Fibroblast of skin of back (primary cell): ENCODE measurements at regions not wholly inside any gene's neighbourhood (a gene's known extent, or its start where the extent isn't known, plus 50 kb on each side); places are given as distances from the start of the nearest gene placed in this dataset.

Source experiments
- DNase-seq: peaks from one replicate; pipeline ENCODE4 v3.0.0-alpha.2; 2013

GRCh38 chr5:60183881-60184280, 290.4 kb upstream of the PDE4D start:
- DNase-seq: no peak

GRCh38 chr5:60178101-60178500, 284.6 kb upstream of the PDE4D start:
- peak; percentile 78 for DNase-seq

- peak; percentile 32 for DNase-seq
Observed at GRCh38 chr5:60177596-60177995, 284.1 kb upstream of the PDE4D start.

- DNase-seq: no peak
Observed at GRCh38 chr5:60173667-60174066, 280.1 kb upstream of the PDE4D start.

- peak; percentile 66 for DNase-seq
Observed at GRCh38 chr5:60163762-60164161, 270.2 kb upstream of the PDE4D start.

- no peak for DNase-seq
Observed at GRCh38 chr5:60162441-60162840, 268.9 kb upstream of the PDE4D start.

GRCh38 chr5:60161340-60161934, 267.9 kb upstream of the PDE4D start:
- DNase-seq: peak; percentile 46

GRCh38 chr5:60149081-60149480, 255.6 kb upstream of the PDE4D start:
- DNase-seq: no peak

- peak; percentile 77 for DNase-seq
Observed at GRCh38 chr5:60148366-60148765, 254.8 kb upstream of the PDE4D start.

GRCh38 chr5:60147791-60148190, 254.3 kb upstream of the PDE4D start:
- peak; percentile 35 for DNase-seq

- DNase-seq: no peak
Observed at GRCh38 chr5:60143942-60144549, 250.5 kb upstream of the PDE4D start.

GRCh38 chr5:60141119-60141518, 247.6 kb upstream of the PDE4D start:
- no peak for DNase-seq

GRCh38 chr5:60136841-60137240, 243.3 kb upstream of the PDE4D start:
- no peak for DNase-seq

- DNase-seq: no peak
Observed at GRCh38 chr5:60131504-60131903, 238.0 kb upstream of the PDE4D start.

- no peak for DNase-seq
Observed at GRCh38 chr5:60125636-60126035, 232.1 kb upstream of the PDE4D start.

- DNase-seq: peak; percentile 96
Observed at GRCh38 chr5:60102961-60103693, 209.6 kb upstream of the PDE4D start.

- DNase-seq: peak; percentile 59
Observed at GRCh38 chr5:60101573-60101972, 208.0 kb upstream of the PDE4D start.

- peak; percentile 94 for DNase-seq
Observed at GRCh38 chr5:60092671-60093422, 199.3 kb upstream of the PDE4D start.

- no peak for DNase-seq
Observed at GRCh38 chr5:60086583-60086982, 193.1 kb upstream of the PDE4D start.

GRCh38 chr5:60084226-60084625, 190.7 kb upstream of the PDE4D start:
- no peak for DNase-seq

- DNase-seq: no peak
Observed at GRCh38 chr5:60077292-60077691, 183.8 kb upstream of the PDE4D start.

GRCh38 chr5:60076746-60077145, 183.2 kb upstream of the PDE4D start:
- no peak for DNase-seq

GRCh38 chr5:60066502-60066901, 173.0 kb upstream of the PDE4D start:
- DNase-seq: peak; percentile 89
